NT2/D1 (cell line): ENCODE measurements at regions not wholly inside any gene's neighbourhood (a gene's known extent, or its start where the extent isn't known, plus 50 kb on each side); places are given as distances from the start of the nearest gene placed in this dataset.

ENCODE experiments used
- SUZ12 ChIP-seq: IDR thresholded peaks from 2 replicates; pipeline ENCODE4 v1.6.1; 2011; ENCODE audit not compliant: insufficient read length, insufficient read depth; ENCODE audit errors: extremely low read depth
- YY1 ChIP-seq: IDR thresholded peaks from 2 replicates; pipeline ENCODE4 v1.6.1; 2011; ENCODE audit not compliant: insufficient read length, insufficient read depth
- ZNF274 ChIP-seq: IDR thresholded peaks from 2 replicates; pipeline ENCODE4 v1.6.1; 2011; ENCODE audit warnings: mild to moderate bottlenecking, low read depth, low read length

DNA sequence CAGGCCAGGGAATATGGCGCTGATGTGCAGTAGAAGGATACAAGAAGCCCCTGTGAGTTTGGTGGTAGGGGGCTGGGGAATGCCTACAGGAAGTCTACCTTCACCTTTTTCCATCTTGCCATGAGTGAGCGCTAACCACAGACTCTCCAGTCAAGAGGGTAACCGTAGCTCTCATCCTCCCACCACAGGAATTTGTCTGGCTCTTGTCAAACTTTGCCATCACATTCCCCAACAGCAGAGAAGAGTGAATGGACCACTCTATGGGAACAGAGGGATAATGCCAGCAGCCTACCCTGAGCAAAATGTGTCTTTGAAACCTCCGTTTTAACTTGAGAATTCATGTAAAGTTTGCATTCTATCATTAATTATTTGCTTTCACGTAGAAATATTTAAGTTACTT lies 168.3 kb downstream of the NRP2 start:
- no peak for TF ChIP-seq YY1
- TF ChIP-seq SUZ12 = no peak
- TF ChIP-seq ZNF274 = no peak
